ENCODE measurements at regions not wholly inside any gene's neighbourhood (a gene's known extent, or its start where the extent isn't known, plus 50 kb on each side); places are given as distances from the start of the nearest gene placed in this dataset.

DNA sequence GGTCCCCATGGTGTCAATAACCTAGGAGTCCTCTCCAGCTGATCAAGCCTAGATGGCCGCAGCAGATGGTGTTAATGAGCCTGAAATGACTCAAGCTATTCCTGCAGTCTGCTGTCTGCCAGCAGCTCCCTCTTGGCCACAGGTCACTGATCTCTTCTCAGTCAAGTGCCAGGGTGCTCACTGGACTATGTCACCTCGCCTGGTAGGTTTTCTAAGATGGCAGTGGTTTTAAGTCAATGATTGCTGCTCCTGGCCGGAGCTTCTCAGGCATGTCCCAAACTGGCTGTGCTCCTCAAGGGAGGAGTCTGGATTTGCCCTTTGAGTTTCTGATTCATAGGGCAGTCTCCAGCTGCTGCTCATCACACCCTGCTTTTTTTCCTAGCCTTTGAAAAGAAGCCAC lies 58.6 kb upstream of the SHISA6 start:
- Histone ChIP-seq H3K4me1 (ENCODE audit: control insufficient read depth in 5 of 5, insufficient read depth in 5 of 5, low read length in 5 of 5) (no peaks in the 10 kb centered on the region), H3K9ac (ENCODE audit: insufficient read depth in 1 of 2, low read length in 2 of 2) (no peak overlapping the region), H3K4me3 (no peak overlapping the region), H3K27me3 (ENCODE audit: control insufficient read depth in 3 of 3, insufficient read depth in 3 of 3, low read length in 2 of 3) (peaks cover 0 to 2% (median 0%) of the 10 kb centered on the region in 3 donors), H3K36me3 (ENCODE audit: control insufficient read depth in 4 of 4, insufficient read depth in 4 of 4, low read length in 4 of 4) (no peaks in the 10 kb centered on the region), H3K27ac (ENCODE audit: low read depth in 1 of 2, low read length in 1 of 2) (no peak overlapping the region), H3K9me3 (ENCODE audit: control insufficient read depth in 4 of 4, insufficient read depth in 3 of 4, low read length in 3 of 4) (no peaks in the 10 kb centered on the region)
- DNase-seq (no peak), ATAC-seq (ENCODE audit: insufficient read depth, low FRiP score) (no peak)
- TF ChIP-seq, protein P1, sequence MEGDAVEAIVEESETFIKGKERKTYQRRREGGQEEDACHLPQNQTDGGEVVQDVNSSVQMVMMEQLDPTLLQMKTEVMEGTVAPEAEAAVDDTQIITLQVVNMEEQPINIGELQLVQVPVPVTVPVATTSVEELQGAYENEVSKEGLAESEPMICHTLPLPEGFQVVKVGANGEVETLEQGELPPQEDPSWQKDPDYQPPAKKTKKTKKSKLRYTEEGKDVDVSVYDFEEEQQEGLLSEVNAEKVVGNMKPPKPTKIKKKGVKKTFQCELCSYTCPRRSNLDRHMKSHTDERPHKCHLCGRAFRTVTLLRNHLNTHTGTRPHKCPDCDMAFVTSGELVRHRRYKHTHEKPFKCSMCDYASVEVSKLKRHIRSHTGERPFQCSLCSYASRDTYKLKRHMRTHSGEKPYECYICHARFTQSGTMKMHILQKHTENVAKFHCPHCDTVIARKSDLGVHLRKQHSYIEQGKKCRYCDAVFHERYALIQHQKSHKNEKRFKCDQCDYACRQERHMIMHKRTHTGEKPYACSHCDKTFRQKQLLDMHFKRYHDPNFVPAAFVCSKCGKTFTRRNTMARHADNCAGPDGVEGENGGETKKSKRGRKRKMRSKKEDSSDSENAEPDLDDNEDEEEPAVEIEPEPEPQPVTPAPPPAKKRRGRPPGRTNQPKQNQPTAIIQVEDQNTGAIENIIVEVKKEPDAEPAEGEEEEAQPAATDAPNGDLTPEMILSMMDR (IDR thresholded peaks at IDR 0.05; ENCODE audit: control extremely low read depth, extremely low read depth) = no peak
- 60 to 63% methylated on average over 3 of the region's 3 CpGs for WGBS, 2 donors

DNA sequence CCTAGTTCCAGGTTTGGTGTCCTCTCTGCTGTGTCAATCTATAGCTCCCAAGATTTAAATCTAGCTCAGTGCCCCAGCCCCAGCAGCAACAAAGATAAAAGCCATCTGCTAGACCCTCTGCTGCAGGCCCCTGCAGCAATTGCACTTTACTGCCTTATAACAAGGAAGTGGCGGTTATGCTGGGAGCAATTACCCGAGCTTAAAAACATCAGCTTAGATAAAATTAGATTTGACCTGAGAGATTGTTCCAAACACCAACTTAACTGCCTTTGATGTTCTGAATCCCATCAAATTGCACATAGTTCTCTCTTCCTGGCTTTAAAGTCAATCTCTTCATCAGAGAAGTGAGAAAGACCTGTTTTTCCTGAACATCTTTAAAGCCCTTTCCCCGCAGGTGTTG lies 62.4 kb upstream of the SHISA6 start:
- no peaks in the 10 kb centered on the region for H3K4me1 ChIP-seq (ENCODE audit: control insufficient read depth in 5 of 5, insufficient read depth in 5 of 5, low read length in 5 of 5)
- H3K36me3 ChIP-seq (ENCODE audit: control insufficient read depth in 4 of 4, insufficient read depth in 4 of 4, low read length in 4 of 4) = no peaks in the 10 kb centered on the region
- no peaks in the 10 kb centered on the region for H3K27me3 ChIP-seq (ENCODE audit: control insufficient read depth in 3 of 3, insufficient read depth in 3 of 3, low read length in 2 of 3)
- ATAC-seq (ENCODE audit: insufficient read depth, low FRiP score) = no peak
- H3K9ac ChIP-seq (ENCODE audit: insufficient read depth in 1 of 2, low read length in 2 of 2) = no peak overlapping the region
- no peak for DNase-seq
- H3K4me3 ChIP-seq = no peak overlapping the region
- no peak overlapping the region for H3K27ac ChIP-seq (ENCODE audit: low read depth in 1 of 2, low read length in 1 of 2)
- TF ChIP-seq, protein P1 (IDR thresholded peaks at IDR 0.05; ENCODE audit: control extremely low read depth, extremely low read depth) = no peak
- H3K9me3 ChIP-seq (ENCODE audit: control insufficient read depth in 4 of 4, insufficient read depth in 3 of 4, low read length in 3 of 4) = no peaks in the 10 kb centered on the region
- WGBS, 2 donors = 48 to 56% methylated on average over 3 of the region's 3 CpGs

DNA sequence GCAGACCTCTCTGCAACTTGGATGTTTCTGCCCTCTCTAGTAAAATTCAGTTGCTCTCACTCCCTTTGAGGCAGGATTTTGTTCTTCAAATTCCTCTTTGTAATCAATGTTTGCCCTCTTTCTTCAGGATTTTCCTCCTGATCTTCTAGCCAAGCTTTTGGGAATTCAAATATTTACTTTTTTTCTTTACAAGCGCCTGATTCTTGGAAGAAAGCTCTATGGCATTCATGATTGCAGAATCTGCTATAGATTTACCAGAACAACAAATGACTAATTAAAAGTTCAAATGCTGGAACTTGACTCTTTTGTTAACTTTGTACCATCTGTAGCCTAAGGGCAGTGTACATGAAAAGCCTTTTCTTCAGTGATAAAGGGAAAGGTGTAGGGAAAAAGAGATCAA lies 63.7 kb upstream of the SHISA6 start:
- DNase-seq = no peak
- H3K27ac ChIP-seq (ENCODE audit: low read depth in 1 of 2, low read length in 1 of 2) = no peak overlapping the region
- H3K9me3 ChIP-seq (ENCODE audit: control insufficient read depth in 4 of 4, insufficient read depth in 3 of 4, low read length in 3 of 4) = no peaks in the 10 kb centered on the region
- WGBS, 2 donors = 60 to 79% methylated on average over 1 of the region's 1 CpG
- H3K4me3 ChIP-seq = no peak overlapping the region
- TF ChIP-seq, protein P1 (IDR thresholded peaks at IDR 0.05; ENCODE audit: control extremely low read depth, extremely low read depth) = no peak
- ATAC-seq (ENCODE audit: insufficient read depth, low FRiP score) = no peak
- no peaks in the 10 kb centered on the region for H3K36me3 ChIP-seq (ENCODE audit: control insufficient read depth in 4 of 4, insufficient read depth in 4 of 4, low read length in 4 of 4)
- no peak overlapping the region for H3K9ac ChIP-seq (ENCODE audit: insufficient read depth in 1 of 2, low read length in 2 of 2)
- no peaks in the 10 kb centered on the region for H3K4me1 ChIP-seq (ENCODE audit: control insufficient read depth in 5 of 5, insufficient read depth in 5 of 5, low read length in 5 of 5)
- no peaks in the 10 kb centered on the region for H3K27me3 ChIP-seq (ENCODE audit: control insufficient read depth in 3 of 3, insufficient read depth in 3 of 3, low read length in 2 of 3)

DNA sequence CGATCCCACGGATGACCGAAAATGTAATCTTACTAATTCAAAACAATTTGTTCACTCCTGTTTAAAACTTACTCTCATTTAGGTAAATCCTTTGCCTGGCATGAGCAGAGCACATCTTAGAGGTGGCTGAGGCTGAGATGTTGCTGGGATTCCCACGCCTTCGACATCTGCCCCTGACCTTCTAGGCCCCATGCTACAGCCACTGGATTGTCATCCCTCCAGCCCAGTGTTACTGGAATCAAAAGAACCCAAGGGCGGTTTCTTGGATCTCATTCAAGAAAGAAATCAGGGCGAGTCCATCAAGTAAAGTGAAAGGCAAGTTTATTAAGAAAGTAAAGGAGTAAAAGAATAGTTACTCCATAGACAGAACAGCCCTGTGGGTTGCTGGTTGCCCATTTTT lies 64.5 kb upstream of the SHISA6 start:
- Histone ChIP-seq H3K9ac (ENCODE audit: insufficient read depth in 1 of 2, low read length in 2 of 2) (no peak overlapping the region), H3K36me3 (ENCODE audit: control insufficient read depth in 4 of 4, insufficient read depth in 4 of 4, low read length in 4 of 4) (no peaks in the 10 kb centered on the region), H3K9me3 (ENCODE audit: control insufficient read depth in 4 of 4, insufficient read depth in 3 of 4, low read length in 3 of 4) (no peaks in the 10 kb centered on the region), H3K27ac (ENCODE audit: low read depth in 1 of 2, low read length in 1 of 2) (no peak overlapping the region), H3K4me3 (no peak overlapping the region), H3K4me1 (ENCODE audit: control insufficient read depth in 5 of 5, insufficient read depth in 5 of 5, low read length in 5 of 5) (no peaks in the 10 kb centered on the region), H3K27me3 (ENCODE audit: control insufficient read depth in 3 of 3, insufficient read depth in 3 of 3, low read length in 2 of 3) (no peaks in the 10 kb centered on the region)
- no peak for DNase-seq
- ATAC-seq (ENCODE audit: insufficient read depth, low FRiP score) = no peak
- 69 to 74% methylated on average over 7 of the region's 7 CpGs for WGBS, 2 donors
- TF ChIP-seq, protein P1 (IDR thresholded peaks at IDR 0.05; ENCODE audit: control extremely low read depth, extremely low read depth) = no peak

Measured in lung (tissue), 11 donors.